Peyer's patch (tissue), 4 donors: ENCODE measurements at regions not wholly inside any gene's neighbourhood (a gene's known extent, or its start where the extent isn't known, plus 50 kb on each side); places are given as distances from the start of the nearest gene placed in this dataset.

Source experiments
- CTCF ChIP-seq, 6 experiments: fragments of 450-650 bp in 4 of 6; fragments of 200-600 bp in 2 of 6; sonication (generic) in 1 of 6; IDR thresholded peaks; one replicate each; pipeline ENCODE4 v1.5.1; 2017 to 2019; ENCODE audit warnings: antibody characterized with exemption in 6 of 6, mild to moderate bottlenecking in 3 of 6, moderate library complexity in 1 of 6
- POLR2A ChIP-seq, 2 donors: fragments of 450-650 bp; IDR thresholded peaks; one replicate each; pipeline ENCODE4 v1.5.1; 2017; ENCODE audit warnings: antibody characterized with exemption in 2 of 2, mild to moderate bottlenecking in 2 of 2, moderate library complexity in 2 of 2

DNA sequence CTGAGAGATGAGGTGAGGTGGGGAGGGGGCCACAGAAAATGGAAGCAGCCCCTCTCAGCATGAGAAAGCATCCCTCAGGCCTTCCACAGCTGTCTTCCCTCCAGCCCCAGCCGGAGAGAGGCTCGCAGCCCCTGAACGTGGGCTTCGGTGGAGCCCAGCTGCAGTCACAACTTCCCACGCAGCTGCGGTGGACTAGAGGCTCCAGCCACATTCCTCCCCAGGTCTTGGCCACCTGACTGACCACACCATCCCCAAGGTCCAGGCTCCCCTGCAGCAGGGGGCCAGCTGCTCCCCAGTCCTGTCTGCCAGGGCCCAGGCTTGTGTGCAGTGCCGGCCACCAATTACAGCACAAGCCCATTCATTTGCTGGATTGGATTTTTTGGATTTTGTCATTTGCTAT, 212.3 kb upstream of the BCOR start:
- TF ChIP-seq POLR2A (IDR thresholded peaks at IDR 0.05) (no peak), CTCF (IDR thresholded peaks at IDR 0.05) (no peak)
